PC-9 (cell line): ENCODE measurements at regions not wholly inside any gene's neighbourhood (a gene's known extent, or its start where the extent isn't known, plus 50 kb on each side); places are given as distances from the start of the nearest gene placed in this dataset.

Experiments used
- EZH2 ChIP-seq: fragments of 200-600 bp; sonication (generic); IDR thresholded peaks from 2 replicates; pipeline ENCODE4 v1.8.0; 2017; ENCODE audit warnings: antibody characterized with exemption, low read depth
- TF ChIP-seq, protein P1 (sequence below): fragments of 200-600 bp; sonication (generic); conservative IDR thresholded peaks from 2 replicates; pipeline ENCODE4 v1.6.1; 2017; ENCODE audit warnings: mixed run types, antibody characterized with exemption, mild to moderate bottlenecking, moderate library complexity

DNA sequence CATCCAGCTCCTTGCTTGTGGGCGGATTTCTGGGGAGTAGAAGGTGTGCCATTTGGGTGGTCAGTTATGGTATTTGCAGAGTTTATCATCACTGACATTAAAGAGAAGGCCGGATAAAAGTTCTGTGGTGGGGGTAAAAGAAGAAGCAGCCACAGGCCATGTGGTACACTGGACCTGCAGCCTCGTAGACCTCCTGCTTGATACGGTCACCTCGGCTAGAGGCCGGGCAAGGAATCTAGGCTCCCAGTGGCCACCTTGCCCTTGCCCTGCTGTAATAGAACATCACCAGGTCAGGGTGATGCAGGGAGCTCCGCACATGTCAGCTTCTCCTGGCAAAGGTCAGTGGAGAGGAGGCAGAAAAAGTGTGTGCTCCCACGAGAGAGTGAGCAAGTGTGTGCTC, 376.1 kb upstream of the IRX4 start:
- TF ChIP-seq, protein P1, sequence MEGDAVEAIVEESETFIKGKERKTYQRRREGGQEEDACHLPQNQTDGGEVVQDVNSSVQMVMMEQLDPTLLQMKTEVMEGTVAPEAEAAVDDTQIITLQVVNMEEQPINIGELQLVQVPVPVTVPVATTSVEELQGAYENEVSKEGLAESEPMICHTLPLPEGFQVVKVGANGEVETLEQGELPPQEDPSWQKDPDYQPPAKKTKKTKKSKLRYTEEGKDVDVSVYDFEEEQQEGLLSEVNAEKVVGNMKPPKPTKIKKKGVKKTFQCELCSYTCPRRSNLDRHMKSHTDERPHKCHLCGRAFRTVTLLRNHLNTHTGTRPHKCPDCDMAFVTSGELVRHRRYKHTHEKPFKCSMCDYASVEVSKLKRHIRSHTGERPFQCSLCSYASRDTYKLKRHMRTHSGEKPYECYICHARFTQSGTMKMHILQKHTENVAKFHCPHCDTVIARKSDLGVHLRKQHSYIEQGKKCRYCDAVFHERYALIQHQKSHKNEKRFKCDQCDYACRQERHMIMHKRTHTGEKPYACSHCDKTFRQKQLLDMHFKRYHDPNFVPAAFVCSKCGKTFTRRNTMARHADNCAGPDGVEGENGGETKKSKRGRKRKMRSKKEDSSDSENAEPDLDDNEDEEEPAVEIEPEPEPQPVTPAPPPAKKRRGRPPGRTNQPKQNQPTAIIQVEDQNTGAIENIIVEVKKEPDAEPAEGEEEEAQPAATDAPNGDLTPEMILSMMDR = no peak
- no peak for TF ChIP-seq EZH2
